ENCODE measurements at regions not wholly inside any gene's neighbourhood (a gene's known extent, or its start where the extent isn't known, plus 50 kb on each side); places are given as distances from the start of the nearest gene placed in this dataset.

DNA sequence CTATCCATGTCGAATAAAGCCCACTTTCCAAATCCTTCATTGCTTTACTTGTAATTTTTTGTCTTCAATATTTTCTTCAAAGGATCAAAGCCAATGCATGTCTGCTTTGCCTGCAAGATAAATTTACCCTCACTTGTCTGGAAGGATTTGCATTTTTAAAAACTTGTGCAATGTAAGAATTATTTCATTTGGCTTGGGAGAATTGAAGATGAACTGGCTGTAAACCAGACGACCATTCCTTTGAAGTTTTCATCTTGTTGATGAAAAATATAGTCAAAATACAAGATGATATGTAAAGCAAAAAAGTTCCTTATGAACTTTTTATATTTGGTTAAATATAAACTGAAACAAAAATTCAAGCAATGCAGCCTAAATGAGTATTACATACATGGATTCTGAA is 225.0 kb downstream of the SLITRK1 start:
- TF ChIP-seq, protein P1, sequence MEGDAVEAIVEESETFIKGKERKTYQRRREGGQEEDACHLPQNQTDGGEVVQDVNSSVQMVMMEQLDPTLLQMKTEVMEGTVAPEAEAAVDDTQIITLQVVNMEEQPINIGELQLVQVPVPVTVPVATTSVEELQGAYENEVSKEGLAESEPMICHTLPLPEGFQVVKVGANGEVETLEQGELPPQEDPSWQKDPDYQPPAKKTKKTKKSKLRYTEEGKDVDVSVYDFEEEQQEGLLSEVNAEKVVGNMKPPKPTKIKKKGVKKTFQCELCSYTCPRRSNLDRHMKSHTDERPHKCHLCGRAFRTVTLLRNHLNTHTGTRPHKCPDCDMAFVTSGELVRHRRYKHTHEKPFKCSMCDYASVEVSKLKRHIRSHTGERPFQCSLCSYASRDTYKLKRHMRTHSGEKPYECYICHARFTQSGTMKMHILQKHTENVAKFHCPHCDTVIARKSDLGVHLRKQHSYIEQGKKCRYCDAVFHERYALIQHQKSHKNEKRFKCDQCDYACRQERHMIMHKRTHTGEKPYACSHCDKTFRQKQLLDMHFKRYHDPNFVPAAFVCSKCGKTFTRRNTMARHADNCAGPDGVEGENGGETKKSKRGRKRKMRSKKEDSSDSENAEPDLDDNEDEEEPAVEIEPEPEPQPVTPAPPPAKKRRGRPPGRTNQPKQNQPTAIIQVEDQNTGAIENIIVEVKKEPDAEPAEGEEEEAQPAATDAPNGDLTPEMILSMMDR (conservative IDR thresholded peaks at IDR 0.05; ENCODE audit: low read depth in 2 of 2): no peak
- TF ChIP-seq CREB1 (CRISPR knock-in tag; IDR thresholded peaks at IDR 0.05; ENCODE audit: low read depth) (no peak), JUNB (IDR thresholded peaks at IDR 0.05; ENCODE audit: unreplicated experiment) (no peak), EZH2 (IDR thresholded peaks at IDR 0.05; ENCODE audit: low read depth, unreplicated experiment) (no peak), POLR2AphosphoS5 (IDR thresholded peaks at IDR 0.05; ENCODE audit: low read depth) (no peak), EZH2phosphoT487 (IDR thresholded peaks at IDR 0.05; ENCODE audit: unreplicated experiment) (no peak), ZNF331 (CRISPR knock-in tag; IDR thresholded peaks at IDR 0.05; ENCODE audit: low read depth) (no peak)
- TF ChIP-seq, protein P2, sequence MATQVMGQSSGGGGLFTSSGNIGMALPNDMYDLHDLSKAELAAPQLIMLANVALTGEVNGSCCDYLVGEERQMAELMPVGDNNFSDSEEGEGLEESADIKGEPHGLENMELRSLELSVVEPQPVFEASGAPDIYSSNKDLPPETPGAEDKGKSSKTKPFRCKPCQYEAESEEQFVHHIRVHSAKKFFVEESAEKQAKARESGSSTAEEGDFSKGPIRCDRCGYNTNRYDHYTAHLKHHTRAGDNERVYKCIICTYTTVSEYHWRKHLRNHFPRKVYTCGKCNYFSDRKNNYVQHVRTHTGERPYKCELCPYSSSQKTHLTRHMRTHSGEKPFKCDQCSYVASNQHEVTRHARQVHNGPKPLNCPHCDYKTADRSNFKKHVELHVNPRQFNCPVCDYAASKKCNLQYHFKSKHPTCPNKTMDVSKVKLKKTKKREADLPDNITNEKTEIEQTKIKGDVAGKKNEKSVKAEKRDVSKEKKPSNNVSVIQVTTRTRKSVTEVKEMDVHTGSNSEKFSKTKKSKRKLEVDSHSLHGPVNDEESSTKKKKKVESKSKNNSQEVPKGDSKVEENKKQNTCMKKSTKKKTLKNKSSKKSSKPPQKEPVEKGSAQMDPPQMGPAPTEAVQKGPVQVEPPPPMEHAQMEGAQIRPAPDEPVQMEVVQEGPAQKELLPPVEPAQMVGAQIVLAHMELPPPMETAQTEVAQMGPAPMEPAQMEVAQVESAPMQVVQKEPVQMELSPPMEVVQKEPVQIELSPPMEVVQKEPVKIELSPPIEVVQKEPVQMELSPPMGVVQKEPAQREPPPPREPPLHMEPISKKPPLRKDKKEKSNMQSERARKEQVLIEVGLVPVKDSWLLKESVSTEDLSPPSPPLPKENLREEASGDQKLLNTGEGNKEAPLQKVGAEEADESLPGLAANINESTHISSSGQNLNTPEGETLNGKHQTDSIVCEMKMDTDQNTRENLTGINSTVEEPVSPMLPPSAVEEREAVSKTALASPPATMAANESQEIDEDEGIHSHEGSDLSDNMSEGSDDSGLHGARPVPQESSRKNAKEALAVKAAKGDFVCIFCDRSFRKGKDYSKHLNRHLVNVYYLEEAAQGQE (IDR thresholded peaks at IDR 0.05; ENCODE audit: unreplicated experiment): no peak
- TF ChIP-seq, protein P3, sequence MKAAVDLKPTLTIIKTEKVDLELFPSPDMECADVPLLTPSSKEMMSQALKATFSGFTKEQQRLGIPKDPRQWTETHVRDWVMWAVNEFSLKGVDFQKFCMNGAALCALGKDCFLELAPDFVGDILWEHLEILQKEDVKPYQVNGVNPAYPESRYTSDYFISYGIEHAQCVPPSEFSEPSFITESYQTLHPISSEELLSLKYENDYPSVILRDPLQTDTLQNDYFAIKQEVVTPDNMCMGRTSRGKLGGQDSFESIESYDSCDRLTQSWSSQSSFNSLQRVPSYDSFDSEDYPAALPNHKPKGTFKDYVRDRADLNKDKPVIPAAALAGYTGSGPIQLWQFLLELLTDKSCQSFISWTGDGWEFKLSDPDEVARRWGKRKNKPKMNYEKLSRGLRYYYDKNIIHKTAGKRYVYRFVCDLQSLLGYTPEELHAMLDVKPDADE (IDR thresholded peaks at IDR 0.05): no peak
